GM12891 (cell line): ENCODE measurements at regions not wholly inside any gene's neighbourhood (a gene's known extent, or its start where the extent isn't known, plus 50 kb on each side); places are given as distances from the start of the nearest gene placed in this dataset.
A peak's percentile ranks its signal among the peaks of the same experiment; 100 is the strongest.

Source experiments
- DNase-seq: peaks from one replicate; pipeline ENCODE4 v3.0.0; 2011; ENCODE audit warnings: low spot score; ENCODE audit not compliant: insufficient read length
- FAIRE-seq: peaks from 2 replicates; lab custom pipeline; 2011; peaks lifted over from hg19 to GRCh38; lab: Jason Lieb, UNC
- PAX5 ChIP-seq: IDR thresholded peaks from 2 replicates; pipeline ENCODE4 v1.6.1; 2011; ENCODE audit warnings: low read length, moderate library complexity, mild to moderate bottlenecking; ENCODE audit not compliant: insufficient read depth, severe bottlenecking
- POLR2A ChIP-seq: IDR thresholded peaks from 2 replicates; pipeline ENCODE4 v1.6.1; 2011; ENCODE audit warnings: low read depth, low read length, control low read depth
- POLR2AphosphoS5 ChIP-seq: IDR thresholded peaks from 2 replicates; pipeline ENCODE4 v1.6.1; 2011; ENCODE audit warnings: low read depth, low read length, control low read depth
- POU2F2 ChIP-seq: IDR thresholded peaks from 2 replicates; pipeline ENCODE4 v1.6.1; 2011; ENCODE audit warnings: low read depth, mild to moderate bottlenecking, control low read depth, low read length, moderate library complexity
- SPI1 ChIP-seq: IDR thresholded peaks from 2 replicates; pipeline ENCODE4 v1.6.1; 2011; ENCODE audit warnings: low read depth, low read length, control low read depth
- TAF1 ChIP-seq: IDR thresholded peaks from 2 replicates; pipeline ENCODE4 v1.6.1; 2011; ENCODE audit warnings: low read depth, low read length, control low read depth

DNA sequence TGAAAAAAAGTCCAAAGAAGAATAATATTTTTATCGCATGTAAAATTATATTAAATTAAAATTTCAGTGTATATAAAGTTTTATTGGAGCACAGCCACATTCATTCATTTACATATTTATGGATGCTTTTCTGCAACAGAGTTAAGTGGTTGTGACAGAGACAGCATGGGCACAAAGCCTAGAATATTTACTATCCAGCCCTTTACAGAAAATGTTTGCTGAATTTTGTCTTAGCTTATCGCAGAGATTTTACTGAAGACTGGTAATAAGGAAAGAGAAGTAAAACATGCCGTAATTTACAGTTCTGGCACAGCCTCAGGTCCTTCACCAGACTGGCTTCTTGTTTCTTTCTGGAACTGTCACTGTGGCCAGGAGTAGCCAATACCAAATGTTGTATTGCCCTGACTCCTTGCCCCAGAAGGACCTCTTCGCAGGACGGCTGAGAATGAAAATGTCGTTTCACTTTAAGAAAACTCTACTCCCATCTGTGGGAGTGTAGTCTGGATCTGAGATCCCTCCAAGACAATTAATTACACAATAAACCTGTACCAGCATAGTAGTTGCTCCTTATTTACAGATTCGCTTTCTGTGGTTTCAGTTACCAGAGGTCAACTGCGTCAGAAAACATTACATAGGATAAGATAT, 94.9 kb upstream of the GOT2 start:
- DNase-seq (no peak), FAIRE-seq (no peak)
- TF ChIP-seq TAF1 (no peak), POU2F2 (no peak), POLR2A (no peak), POLR2AphosphoS5 (no peak), PAX5 (no peak), SPI1 (no peak)

DNA sequence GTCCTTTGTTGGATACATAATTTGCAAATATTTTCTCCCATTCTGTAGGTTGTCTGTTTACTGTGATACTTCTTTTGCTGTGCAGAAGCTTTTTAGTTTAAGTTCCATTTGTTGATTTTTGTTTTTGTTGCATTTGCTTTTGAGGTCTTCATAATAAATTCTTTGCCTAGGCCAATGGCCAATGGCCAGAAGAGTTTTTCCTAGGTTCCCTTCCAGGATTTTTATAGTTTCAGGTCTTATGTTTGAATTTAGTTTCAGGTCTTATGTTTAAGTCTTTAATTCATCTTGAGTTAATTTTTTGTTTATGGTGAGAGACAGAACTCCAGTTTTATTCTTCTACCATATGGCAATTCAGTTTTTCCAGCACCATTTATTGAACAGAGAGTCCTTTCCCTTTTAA, 90.1 kb upstream of the GOT2 start:
- DNase-seq (no peak), FAIRE-seq (no peak)

DNA sequence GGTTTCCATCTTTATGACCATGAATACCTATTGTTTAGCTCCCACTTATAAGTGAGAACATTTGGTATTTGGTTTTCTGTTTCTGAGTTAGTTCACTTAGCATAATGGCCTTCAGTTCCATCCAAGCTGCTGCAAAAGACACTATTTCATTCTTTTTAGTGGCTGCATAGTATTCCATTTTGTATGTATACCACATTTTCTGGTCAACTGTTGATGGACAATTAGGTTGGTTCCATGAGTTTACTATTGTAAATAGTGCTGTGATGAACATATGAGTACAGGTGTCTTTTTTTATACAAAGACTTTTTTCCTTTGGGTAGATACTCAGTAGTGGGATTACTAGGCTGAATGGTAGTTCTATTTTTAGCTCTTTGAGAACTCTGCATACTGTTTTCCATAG, 87.8 kb upstream of the GOT2 start:
- no peak for TF ChIP-seq POLR2A
- no peak for TF ChIP-seq PAX5
- no peak for DNase-seq
- no peak for FAIRE-seq

More for the DNA sequence above, 90.1 kb upstream of the GOT2 start:
- TF ChIP-seq POU2F2: no peak
- no peak for TF ChIP-seq SPI1
- no peak for TF ChIP-seq POLR2AphosphoS5
- no peak for TF ChIP-seq POLR2A
- TF ChIP-seq TAF1: no peak
- TF ChIP-seq PAX5: no peak

DNA sequence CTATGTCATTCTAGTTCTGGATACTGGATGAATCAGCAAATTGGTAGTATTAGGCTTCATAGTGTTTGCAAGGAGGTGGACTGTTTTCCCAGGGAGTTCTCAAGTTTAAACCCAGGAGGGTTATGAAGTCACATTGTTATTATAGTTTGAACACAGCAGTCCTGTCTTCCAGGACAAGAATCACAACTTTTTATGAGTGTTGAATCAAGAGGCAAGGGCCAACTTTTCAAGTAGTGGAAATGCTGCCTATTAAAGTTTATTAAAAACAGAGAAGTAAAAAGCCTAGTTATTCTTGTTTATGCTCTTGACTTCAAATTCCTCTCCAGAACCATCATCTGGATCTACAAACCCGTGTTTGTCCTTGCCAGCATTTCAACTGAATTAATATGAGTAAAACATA, 86.3 kb upstream of the GOT2 start:
- DNase-seq (no peak), FAIRE-seq (no peak)
- no peak for TF ChIP-seq POU2F2
- TF ChIP-seq POLR2AphosphoS5: no peak
- TF ChIP-seq SPI1: no peak
- no peak for TF ChIP-seq POLR2A
- TF ChIP-seq PAX5: no peak

DNA sequence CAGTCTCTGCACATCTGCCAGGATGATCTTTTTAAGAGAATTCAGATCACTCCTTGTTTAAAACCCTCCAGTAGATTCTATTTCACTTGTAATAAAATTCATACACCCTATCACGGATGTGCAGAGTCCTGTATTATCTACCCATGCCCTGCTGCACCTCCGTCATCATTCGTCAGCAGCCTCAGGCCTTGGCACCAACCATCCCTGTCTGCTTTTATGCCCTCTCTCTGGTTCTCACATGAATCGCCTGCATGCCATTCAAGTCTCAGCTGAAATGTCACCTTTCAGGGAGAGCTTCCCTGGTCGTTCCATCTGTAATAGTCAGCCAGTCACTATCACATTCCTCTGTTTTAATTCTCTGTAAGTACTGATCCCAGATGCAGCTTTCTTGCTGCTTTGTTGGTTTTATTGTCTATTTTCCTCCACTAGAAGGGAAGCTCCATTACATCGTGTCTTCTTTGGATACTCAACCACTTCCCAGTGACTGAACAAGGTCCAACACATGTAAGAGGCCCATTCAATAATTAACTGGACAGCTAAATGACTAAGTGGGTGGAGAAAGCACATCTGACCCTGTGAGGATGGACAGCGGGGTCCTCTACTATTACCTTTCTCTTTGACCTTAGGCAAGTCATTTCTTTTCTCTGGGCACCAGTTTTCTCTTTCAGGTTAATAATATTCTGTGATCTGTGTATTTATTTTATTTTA, 81.2 kb upstream of the GOT2 start:
- no peak for TF ChIP-seq POU2F2
- TF ChIP-seq PAX5: no peak
- no peak for TF ChIP-seq SPI1
- no peak for TF ChIP-seq POLR2A
- TF ChIP-seq TAF1: no peak
- no peak for TF ChIP-seq POLR2AphosphoS5
- FAIRE-seq: no peak

DNA sequence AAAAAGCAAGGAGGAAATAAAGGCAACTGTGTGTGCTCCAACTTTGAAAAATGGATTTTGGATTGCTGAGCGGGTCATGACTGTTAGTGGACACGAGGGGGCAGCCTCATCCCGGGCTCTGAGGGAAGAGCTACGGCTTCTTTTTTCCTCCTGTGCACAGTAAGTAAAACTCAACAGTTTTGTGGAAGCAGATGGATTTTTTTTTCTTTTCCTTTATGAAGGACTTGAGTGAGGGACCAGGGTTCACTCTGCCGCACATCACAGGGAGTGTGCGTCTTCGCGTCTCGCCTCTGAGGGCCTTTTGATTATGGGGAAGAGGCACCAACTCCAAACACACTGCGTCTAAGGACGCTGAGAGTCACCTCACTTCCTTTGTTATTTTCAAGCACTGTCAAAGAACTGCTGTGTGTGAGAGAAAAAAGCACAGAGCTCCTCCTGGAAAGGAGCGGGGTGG, 80.3 kb upstream of the GOT2 start:
- peak; percentile 24 for DNase-seq
- FAIRE-seq: peak; percentile 41
- 0 out of 2 replicates have a peak, but pooled peaks have one; percentile 4 for TF ChIP-seq SPI1
- TF ChIP-seq POU2F2: no peak

More for the DNA sequence above, 81.2 kb upstream of the GOT2 start:
- no peak for DNase-seq

DNA sequence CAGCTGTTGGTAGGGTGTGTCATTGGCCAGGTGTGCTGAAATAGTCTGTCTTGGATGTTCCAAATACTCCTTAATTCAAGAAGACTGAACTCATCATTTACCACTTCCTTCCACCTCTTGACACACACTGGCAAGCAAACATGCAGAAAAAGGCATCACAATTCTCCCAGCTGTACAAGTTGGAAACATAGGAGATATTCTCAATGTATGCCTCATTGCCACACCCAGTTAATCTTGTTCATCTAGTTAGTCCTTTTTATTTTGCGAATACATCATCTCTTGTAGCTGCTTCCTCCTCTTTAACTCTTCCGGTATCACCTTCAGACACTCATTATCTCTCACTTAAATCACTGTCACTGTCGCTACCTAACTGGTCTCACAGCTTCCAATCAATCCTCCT, 75.1 kb upstream of the GOT2 start:
- FAIRE-seq: no peak
- TF ChIP-seq TAF1: no peak
- TF ChIP-seq PAX5: no peak
- no peak for DNase-seq

DNA sequence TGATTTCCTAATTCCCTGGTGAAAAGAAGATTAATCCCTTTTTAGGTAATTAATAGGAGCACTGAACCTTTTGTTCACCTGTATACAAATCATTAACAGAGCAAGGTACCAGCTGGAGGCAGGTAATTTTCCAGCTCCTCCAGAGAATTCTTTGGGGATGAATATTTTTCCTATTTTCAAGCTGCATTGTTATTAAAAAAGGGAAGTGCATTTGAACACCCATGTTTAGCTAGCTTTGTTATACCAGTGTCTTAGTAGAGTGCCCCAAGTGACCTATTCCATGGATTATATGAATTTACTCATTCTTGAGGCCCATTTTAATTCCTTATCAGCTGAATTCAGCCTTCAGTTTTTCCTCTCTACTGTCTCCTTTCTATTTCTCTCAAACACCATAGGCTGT, 73.2 kb upstream of the GOT2 start:
- TF ChIP-seq SPI1 (0 out of 2 replicates have a peak, but pooled peaks have one; percentile 1), TAF1 (no peak), POLR2AphosphoS5 (no peak), POU2F2 (no peak), PAX5 (no peak)
- DNase-seq (no peak), FAIRE-seq (no peak)

DNA sequence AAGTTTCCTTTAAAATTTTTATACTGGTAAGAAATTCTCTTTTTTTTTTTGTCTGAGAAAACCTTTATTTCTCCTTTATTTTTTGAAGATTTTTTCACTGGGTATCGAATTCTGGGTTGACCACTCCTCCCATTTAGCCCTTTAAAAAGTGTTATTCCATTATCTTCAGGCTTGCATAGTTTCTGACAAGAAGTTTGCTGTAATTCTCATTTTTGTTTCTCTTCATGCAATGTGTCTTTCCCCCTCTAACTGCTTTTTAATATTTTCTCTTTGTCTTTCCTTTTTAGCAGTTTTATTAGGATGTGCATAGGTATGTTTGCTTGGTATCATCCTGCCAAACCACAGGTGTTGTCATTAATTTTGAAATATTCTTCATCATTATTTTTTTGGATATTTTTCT, 67.7 kb upstream of the GOT2 start:
- DNase-seq: no peak
- TF ChIP-seq POLR2A: no peak
- TF ChIP-seq POU2F2: no peak
- TF ChIP-seq POLR2AphosphoS5: no peak
- no peak for TF ChIP-seq TAF1
- TF ChIP-seq PAX5: no peak
- no peak for TF ChIP-seq SPI1
- FAIRE-seq: no peak

DNA sequence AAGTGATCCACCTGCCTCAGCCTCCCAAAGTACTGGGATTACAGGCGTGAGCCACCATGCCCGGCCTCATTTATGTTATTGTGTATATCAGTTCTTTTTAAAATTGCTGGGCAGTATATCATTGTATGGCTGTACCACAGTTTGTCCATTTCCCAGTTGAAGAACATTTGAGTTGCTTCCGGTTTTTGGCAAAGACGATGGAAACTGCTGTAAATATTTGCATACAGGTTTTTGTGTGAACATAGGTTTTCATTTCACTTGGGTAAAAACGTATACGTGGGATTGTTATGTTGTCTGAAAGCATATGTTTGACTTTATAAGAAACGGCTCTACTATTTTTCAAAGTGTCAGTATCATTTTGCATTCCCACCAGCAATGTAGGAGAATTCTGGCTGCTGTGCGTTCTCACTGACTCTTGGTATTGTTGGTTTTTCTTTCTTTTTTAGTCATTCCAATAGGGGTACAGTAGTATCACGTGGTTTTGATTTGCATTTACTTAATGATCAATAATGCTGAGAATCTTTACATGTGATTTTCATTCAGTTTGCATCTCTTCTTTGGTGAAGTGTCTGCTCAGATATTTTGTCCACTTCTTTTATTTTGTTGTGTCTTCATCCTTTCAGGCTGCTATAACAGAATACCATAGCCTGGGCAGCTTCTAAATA, 63.2 kb upstream of the GOT2 start:
- DNase-seq: no peak
- no peak for FAIRE-seq
- TF ChIP-seq POLR2AphosphoS5: no peak
- TF ChIP-seq SPI1: no peak

DNA sequence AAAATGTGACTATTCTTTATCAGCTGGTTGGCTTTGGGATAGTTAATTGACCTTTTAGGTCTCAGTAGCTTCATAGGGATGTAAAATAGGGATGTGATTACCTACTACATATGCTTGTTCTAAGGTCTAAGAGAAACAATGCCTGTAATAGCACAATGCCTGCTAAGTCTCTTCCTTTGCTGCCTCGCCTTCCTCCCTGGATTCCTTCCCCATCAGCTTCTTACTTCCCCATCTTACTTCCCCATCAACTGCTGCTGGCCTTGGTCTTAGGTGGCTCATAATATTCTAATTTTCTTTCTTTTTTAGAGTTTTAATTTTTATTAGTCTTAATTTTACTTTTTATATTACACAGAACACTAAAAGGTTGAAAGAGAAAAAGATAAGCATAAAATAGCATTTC, 59.2 kb upstream of the GOT2 start:
- no peak for DNase-seq
- no peak for TF ChIP-seq POLR2A
- TF ChIP-seq SPI1: no peak
- TF ChIP-seq POLR2AphosphoS5: no peak
- no peak for TF ChIP-seq TAF1
- no peak for TF ChIP-seq POU2F2
- no peak for TF ChIP-seq PAX5
- FAIRE-seq: no peak
